ENCODE measurements at regions not wholly inside any gene's neighbourhood (a gene's known extent, or its start where the extent isn't known, plus 50 kb on each side); places are given as distances from the start of the nearest gene placed in this dataset.

- no peak for FAIRE-seq
Observed at GRCh38 chr7:17242504-17242903, 55.9 kb upstream of the AHR start.

DNA sequence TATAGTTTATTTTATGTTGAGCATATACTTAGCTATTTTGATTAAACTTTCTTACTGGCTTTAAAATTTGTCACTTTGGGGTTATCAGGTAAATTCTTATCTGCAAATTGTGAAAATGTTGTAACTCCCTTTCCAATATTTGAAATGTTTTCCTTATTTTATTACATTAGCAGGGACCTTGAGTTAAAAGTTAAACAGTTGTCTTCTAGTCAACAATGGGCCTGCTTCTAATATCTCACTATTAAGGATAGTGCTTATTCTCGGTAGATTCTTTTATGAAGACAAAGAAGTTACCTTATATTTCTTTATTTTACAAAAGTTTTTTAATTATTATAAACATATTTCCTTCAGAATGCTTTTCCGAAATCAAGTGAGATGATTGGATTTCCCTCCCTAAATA is 53.7 kb upstream of the AHR start:
- peak; percentile 35 for FAIRE-seq

- FAIRE-seq: no peak
Observed at GRCh38 chr7:17247357-17247756, 51.1 kb upstream of the AHR start.

DNA sequence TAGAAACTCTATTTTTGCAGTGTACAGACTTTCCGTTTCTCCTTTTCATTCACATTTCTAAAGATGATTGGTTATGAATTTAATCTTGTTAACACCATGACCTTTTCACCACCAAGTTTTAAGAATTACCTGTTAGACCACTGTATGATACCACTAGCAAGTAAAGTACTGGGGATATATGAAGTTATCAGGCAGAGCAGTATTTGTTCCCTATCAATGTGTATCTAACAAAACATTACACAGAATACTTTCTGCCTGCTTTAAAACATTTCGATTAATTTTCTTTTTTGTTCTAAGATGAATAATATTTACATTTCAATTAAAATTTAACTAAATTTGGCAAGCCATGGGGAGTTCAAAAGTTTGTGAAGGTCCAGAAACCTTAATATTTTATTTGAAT is 49.9 kb upstream of the AHR start:
- FAIRE-seq: no peak

Data from A204.1 (cell line).